ENCODE measurements at regions not wholly inside any gene's neighbourhood (a gene's known extent, or its start where the extent isn't known, plus 50 kb on each side); places are given as distances from the start of the nearest gene placed in this dataset.

GRCh38 chr1:235008239-235008638, 120.4 kb downstream of the TOMM20 start (continued):
- TF ChIP-seq GTF3C2 (IDR thresholded peaks at IDR 0.05; ENCODE audit: borderline replicate concordance, extremely low read depth, insufficient read length) (no peak), PCBP1 (IDR thresholded peaks at IDR 0.05; ENCODE audit: low read depth, low read length, poor library complexity, severe bottlenecking) (no peak)

GRCh38 chr1:235006816-235007215, 121.8 kb downstream of the TOMM20 start:
- intact Hi-C loops (cut with micrococcal nuclease), result no loop called here
- DNase-seq (ENCODE audit: extremely low read depth in 1 of 4, low spot score in 3 of 4) (no peak), FAIRE-seq (no peak), ATAC-seq (no peak)
- Histone ChIP-seq H3K4me3 (no peak overlapping the region), H3K27ac (ENCODE audit: extremely low read depth, low read depth, low read length) (no peak overlapping the region), H3K9ac (ENCODE audit: insufficient read depth in 1 of 2, low read depth in 2 of 2, low read length in 2 of 2) (no peak overlapping the region), H3K27me3 (ENCODE audit: control insufficient read depth in 2 of 2, insufficient read depth in 2 of 2, low read length in 2 of 2) (no peaks in the 10 kb centered on the region), H3K9me1 (ENCODE audit: control insufficient read depth, insufficient read depth, low read length) (no peaks in the 10 kb centered on the region), H3K36me3 (ENCODE audit: control insufficient read depth, insufficient read depth, low read length) (no peaks in the 10 kb centered on the region), H4K20me1 (replicated peaks; ENCODE audit: control insufficient read depth, insufficient read depth, low read length) (no peaks in the 10 kb centered on the region), H3K4me1 (replicated peaks in 1 of 2; ENCODE audit: control insufficient read depth in 2 of 2, insufficient read depth in 2 of 2, low read length in 2 of 2) (peaks cover 6 to 8% of the 10 kb centered on the region in 2 experiments), H3K79me2 (ENCODE audit: control insufficient read depth, insufficient read depth, low read length) (no peaks in the 10 kb centered on the region), H2AFZ (ENCODE audit: low read depth, low read length) (no peak overlapping the region), H3K4me2 (ENCODE audit: insufficient read depth, low read length) (no peak overlapping the region), H3K9me3 (replicated peaks; ENCODE audit: control insufficient read depth, insufficient read depth, low read depth, low read length) (no peaks in the 10 kb centered on the region)
- CTCF ChIA-PET (ENCODE audit: low intra/inter-chr PET ratio), result no interaction called here
- in situ Hi-C loops (cut with MboI), result no loop called here
- TF ChIP-seq, protein P1, sequence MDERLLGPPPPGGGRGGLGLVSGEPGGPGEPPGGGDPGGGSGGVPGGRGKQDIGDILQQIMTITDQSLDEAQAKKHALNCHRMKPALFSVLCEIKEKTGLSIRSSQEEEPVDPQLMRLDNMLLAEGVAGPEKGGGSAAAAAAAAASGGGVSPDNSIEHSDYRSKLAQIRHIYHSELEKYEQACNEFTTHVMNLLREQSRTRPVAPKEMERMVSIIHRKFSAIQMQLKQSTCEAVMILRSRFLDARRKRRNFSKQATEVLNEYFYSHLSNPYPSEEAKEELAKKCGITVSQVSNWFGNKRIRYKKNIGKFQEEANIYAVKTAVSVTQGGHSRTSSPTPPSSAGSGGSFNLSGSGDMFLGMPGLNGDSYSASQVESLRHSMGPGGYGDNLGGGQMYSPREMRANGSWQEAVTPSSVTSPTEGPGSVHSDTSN (CRISPR knock-in tag; IDR thresholded peaks at IDR 0.05; ENCODE audit: low read depth), result no peak
- TF ChIP-seq, protein P1 (tag; conservative IDR thresholded peaks at IDR 0.05; ENCODE audit: low read depth), result no peak
- 7% methylated on average over 5 of the region's 5 CpGs for WGBS (ENCODE audit: insufficient coverage, low coverage, missing lambda C conversion rate)
- no TSS peak for BruUV-seq (replicated peaks)
- POLR2A ChIA-PET, result interaction anchor here (0.9 kb wide), 1 partner anchor 69 kb away, joined by 3 read pairs; no protein-coding TSS in a partner anchor

All from K562 (cell line).